ENCODE measurements at regions not wholly inside any gene's neighbourhood (a gene's known extent, or its start where the extent isn't known, plus 50 kb on each side); places are given as distances from the start of the nearest gene placed in this dataset.

GRCh38 chr18:28735731-28736130 is 558.8 kb upstream of the CDH2 start:
- no peaks in the 10 kb centered on the region for H3K9me3 ChIP-seq (ENCODE audit: control insufficient read depth, insufficient read depth, low read depth, low read length)
- POLR2A ChIA-PET = no interaction called here
- H3K4me3 ChIP-seq (ENCODE audit: low read depth in 2 of 2, low read length in 2 of 2) = no peak overlapping the region
- no peak for DNase-seq (ENCODE audit: low read depth, low spot score)
- no peaks in the 10 kb centered on the region for H3K36me3 ChIP-seq (ENCODE audit: control insufficient read depth, insufficient read depth, low read length)
- CTCF ChIA-PET = no interaction called here
- in situ Hi-C loops (cut with HindIII; ENCODE audit: low pct_unique_long_range_greater_than_20kb, low sequenced_read_pairs) = no loop called here
- no peak for TF ChIP-seq SIN3A (IDR thresholded peaks at IDR 0.05; ENCODE audit: borderline replicate concordance, insufficient read depth, low read depth, low read length)
- no peak for TF ChIP-seq CTCF (IDR thresholded peaks at IDR 0.05)
- no peak for TF ChIP-seq TCF7L2 (IDR thresholded peaks at IDR 0.05; ENCODE audit: low read depth, low read length)
- no peak for TF ChIP-seq POLR2AphosphoS5 (IDR thresholded peaks at IDR 0.05; ENCODE audit: low read depth, low read length)
- TF ChIP-seq REST (IDR thresholded peaks at IDR 0.05; ENCODE audit: insufficient read depth in 1 of 2, low read depth in 2 of 2, low read length in 1 of 2) = no peak
- H3K27ac ChIP-seq (ENCODE audit: low read length) = no peak overlapping the region
- ATAC-seq = no peak
- no peaks in the 10 kb centered on the region for H3K27me3 ChIP-seq (ENCODE audit: control insufficient read depth, insufficient read depth, low read length)
- no peaks in the 10 kb centered on the region for H3K4me1 ChIP-seq (ENCODE audit: control insufficient read depth, insufficient read depth, low read length)
- intact Hi-C loops (cut with micrococcal nuclease; ENCODE audit: unreplicated experiment) = no loop called here
- BruUV-seq (replicated peaks) = no TSS peak

- no TSS peak for BruUV-seq (replicated peaks)
- Histone ChIP-seq H3K9me3 (ENCODE audit: control insufficient read depth, insufficient read depth, low read depth, low read length) (no peaks in the 10 kb centered on the region), H3K4me3 (ENCODE audit: low read depth in 2 of 2, low read length in 2 of 2) (no peak overlapping the region), H3K4me1 (ENCODE audit: control insufficient read depth, insufficient read depth, low read length) (no peaks in the 10 kb centered on the region), H3K27me3 (ENCODE audit: control insufficient read depth, insufficient read depth, low read length) (no peaks in the 10 kb centered on the region), H3K36me3 (ENCODE audit: control insufficient read depth, insufficient read depth, low read length) (no peaks in the 10 kb centered on the region), H3K27ac (ENCODE audit: low read length) (no peak overlapping the region)
- no peak for TF ChIP-seq SIN3A (IDR thresholded peaks at IDR 0.05; ENCODE audit: borderline replicate concordance, insufficient read depth, low read depth, low read length)
- TF ChIP-seq REST (IDR thresholded peaks at IDR 0.05; ENCODE audit: insufficient read depth in 1 of 2, low read depth in 2 of 2, low read length in 1 of 2) = no peak
- no peak for TF ChIP-seq CTCF (IDR thresholded peaks at IDR 0.05)
- TF ChIP-seq POLR2AphosphoS5 (IDR thresholded peaks at IDR 0.05; ENCODE audit: low read depth, low read length) = no peak
- no peak for TF ChIP-seq TCF7L2 (IDR thresholded peaks at IDR 0.05; ENCODE audit: low read depth, low read length)
- in situ Hi-C loops (cut with HindIII; ENCODE audit: low pct_unique_long_range_greater_than_20kb, low sequenced_read_pairs) (no loop called here), intact Hi-C loops (cut with micrococcal nuclease; ENCODE audit: unreplicated experiment) (no loop called here)
- ATAC-seq (no peak), DNase-seq (ENCODE audit: low read depth, low spot score) (no peak)
- ChIA-PET CTCF (no interaction called here), POLR2A (no interaction called here)
Measured at GRCh38 chr18:28729321-28729720, 552.4 kb upstream of the CDH2 start.

Data from Panc1 (cell line).